H1 (cell line): ENCODE measurements at regions not wholly inside any gene's neighbourhood (a gene's known extent, or its start where the extent isn't known, plus 50 kb on each side); places are given as distances from the start of the nearest gene placed in this dataset.

Experiments used
- CTCF ChIA-PET: fragments of 300-600 bp; sonication (Branson Sonifier 250); formaldehyde crosslinking; loops from one replicate; lab custom pipeline; 2021; ENCODE audit not compliant: partially characterized antibody; lab: Charles Lee
- POLR2A ChIA-PET: fragments of 300-600 bp; sonication (Branson Sonifier 250); formaldehyde crosslinking; loops from one replicate; lab custom pipeline; 2021; ENCODE audit warnings: inconsistent platforms; ENCODE audit not compliant: partially characterized antibody; lab: Charles Lee
- DNase-seq, 2 experiments: peaks; one replicate each; pipeline versions ENCODE4 v3.0.0 to v3.0.0-alpha.2; 2010 to 2022; ENCODE audit warnings: low spot score in 2 of 2, low read depth in 1 of 2, mixed read lengths in 1 of 2
- FAIRE-seq: peaks from 2 replicates; lab custom pipeline; 2011; peaks lifted over from hg19 to GRCh38; lab: Jason Lieb, UNC
- H2AFZ ChIP-seq: 2 replicates; pipeline ENCODE4 v1.8.1; 2012; ENCODE audit warnings: low read length, inconsistent platforms
- H2AK5ac ChIP-seq: 2 replicates; pipeline ENCODE4 v1.6.1; 2013; ENCODE audit warnings: low read depth, low read length
- H2BK120ac ChIP-seq: replicated peaks from 2 replicates; pipeline ENCODE3; 2013; ENCODE audit warnings: low read depth, low read length, inconsistent platforms
- H2BK12ac ChIP-seq: 2 replicates; pipeline ENCODE4 v1.6.1; 2013; ENCODE audit warnings: low read depth, low read length
- H2BK15ac ChIP-seq: 2 replicates; pipeline ENCODE4 v1.6.1; 2013; ENCODE audit warnings: low read length
- H2BK20ac ChIP-seq: 2 replicates; pipeline ENCODE4 v1.6.1; 2013; ENCODE audit warnings: low read length
- H2BK5ac ChIP-seq: 2 replicates; pipeline ENCODE4 v1.6.1; 2013; ENCODE audit warnings: low read depth, low read length
- H3K14ac ChIP-seq: 2 replicates; pipeline ENCODE4 v1.6.1; 2013; ENCODE audit warnings: inconsistent platforms; ENCODE audit not compliant: insufficient read length
- H3K18ac ChIP-seq: 2 replicates; pipeline ENCODE4 v1.6.1; 2013; ENCODE audit warnings: low read length; ENCODE audit errors: extremely low read depth
- H3K23ac ChIP-seq: 2 replicates; pipeline ENCODE4 v1.6.1; 2013; ENCODE audit warnings: inconsistent platforms; ENCODE audit not compliant: insufficient read length
- H3K23me2 ChIP-seq: 2 replicates; pipeline ENCODE4 v1.6.1; 2013; ENCODE audit warnings: low read depth, low read length
- H3K27ac ChIP-seq: 2 replicates; pipeline ENCODE4 v1.6.1; 2011; ENCODE audit warnings: low read depth, low read length, inconsistent platforms
- H3K27me3 ChIP-seq, 4 experiments: replicated peaks in 1 of 4; 1 replicate in 1 of 4; 2 replicates in 3 of 4; pipeline versions ENCODE4 v1.6.1 to v1.8.1; 2011 to 2013; ENCODE audit warnings: low read length in 3 of 4, mild to moderate bottlenecking in 3 of 4, inconsistent platforms in 2 of 4, mixed read lengths in 2 of 4, moderate library complexity in 1 of 4; ENCODE audit not compliant: control insufficient read depth in 3 of 4, insufficient read depth in 3 of 4; ENCODE audit errors: extremely low read depth in 1 of 4
- H3K36me3 ChIP-seq, 4 experiments: 2 replicates each; pipeline versions ENCODE4 v1.6.1 to v1.8.1; 2011 to 2013; ENCODE audit warnings: mild to moderate bottlenecking in 4 of 4, low read length in 3 of 4, moderate library complexity in 2 of 4, control low read depth in 1 of 4, inconsistent platforms in 1 of 4; ENCODE audit not compliant: insufficient read depth in 4 of 4, control insufficient read depth in 2 of 4
- H3K4ac ChIP-seq: replicated peaks from 2 replicates; pipeline ENCODE3; 2013; ENCODE audit warnings: low read length, low read depth, mixed read lengths, inconsistent platforms; ENCODE audit not compliant: insufficient read length
- H3K4me1 ChIP-seq, 4 experiments: replicated peaks in 1 of 4; 1 replicate in 1 of 4; 2 replicates in 3 of 4; pipeline versions ENCODE4 v1.6.1 to v1.8.1; 2011 to 2013; ENCODE audit warnings: low read length in 3 of 4, inconsistent platforms in 2 of 4, mixed read lengths in 1 of 4; ENCODE audit not compliant: insufficient read depth in 4 of 4, control insufficient read depth in 3 of 4
- H3K4me2 ChIP-seq, 2 experiments: 2 replicates each; pipeline versions ENCODE4 v1.6.1 to v1.8.1; 2011 to 2013; ENCODE audit warnings: low read depth in 2 of 2, low read length in 2 of 2, control low read depth in 1 of 2, inconsistent platforms in 1 of 2, mild to moderate bottlenecking in 1 of 2; ENCODE audit not compliant: insufficient read depth in 1 of 2
- H3K4me3 ChIP-seq, 4 experiments: fragments of 200-600, 300-600 bp in 1 of 4; sonication (generic), shearing (Covaris generic), sonication (Bioruptor Twin) in 1 of 4; 2 replicates each; pipeline versions ENCODE4 v1.5.1 to v1.8.1; 2011 to 2016; ENCODE audit warnings: low read length in 4 of 4, low read depth in 3 of 4, control low read depth in 2 of 4, inconsistent platforms in 2 of 4, mild to moderate bottlenecking in 2 of 4, mixed read lengths in 1 of 4, moderate library complexity in 1 of 4; ENCODE audit not compliant: insufficient read depth in 2 of 4; ENCODE audit errors: extremely low read depth in 1 of 4
- H3K56ac ChIP-seq: replicated peaks from 2 replicates; pipeline ENCODE3; 2013; ENCODE audit warnings: low read depth, mild to moderate bottlenecking, mixed read lengths, low read length, inconsistent platforms; ENCODE audit not compliant: insufficient read length
- H3K79me1 ChIP-seq: 2 replicates; pipeline ENCODE4 v1.6.1; 2013; ENCODE audit warnings: low read depth, low read length, control low read depth
- H3K79me2 ChIP-seq, 2 experiments: 2 replicates each; pipeline versions ENCODE4 v1.6.1 to v1.8.1; 2012 to 2013; ENCODE audit warnings: low read length in 2 of 2, mild to moderate bottlenecking in 2 of 2, inconsistent platforms in 1 of 2; ENCODE audit not compliant: insufficient read depth in 2 of 2, control insufficient read depth in 1 of 2
- H3K9ac ChIP-seq, 4 experiments: replicated peaks in 1 of 4; 1 replicate in 1 of 4; 2 replicates in 3 of 4; pipeline versions ENCODE4 v1.6.1 to v1.8.1; 2011 to 2013; ENCODE audit warnings: low read depth in 3 of 4, low read length in 3 of 4, control low read depth in 2 of 4, mild to moderate bottlenecking in 2 of 4, moderate library complexity in 2 of 4, inconsistent platforms in 1 of 4; ENCODE audit errors: extremely low read depth in 1 of 4
- H3K9me3 ChIP-seq, 2 experiments: 2 replicates each; pipeline versions ENCODE4 v1.6.1 to v1.8.1; 2012 to 2013; ENCODE audit warnings: mild to moderate bottlenecking in 2 of 2, moderate library complexity in 2 of 2, control low read depth in 1 of 2, inconsistent platforms in 1 of 2, low read depth in 1 of 2, low read length in 1 of 2, mixed read lengths in 1 of 2; ENCODE audit not compliant: insufficient read depth in 2 of 2
- H4K20me1 ChIP-seq, 2 experiments: replicated peaks in 1 of 2; 2 replicates each; pipeline versions ENCODE3 to v1.8.1; 2011 to 2013; ENCODE audit warnings: inconsistent platforms in 2 of 2, low read length in 2 of 2, mild to moderate bottlenecking in 1 of 2; ENCODE audit not compliant: insufficient read depth in 2 of 2, control insufficient read depth in 1 of 2
- H4K5ac ChIP-seq: 2 replicates; pipeline ENCODE4 v1.6.1; 2013; ENCODE audit warnings: low read length, low read depth, mixed read lengths, inconsistent platforms; ENCODE audit not compliant: insufficient read length
- H4K8ac ChIP-seq: 2 replicates; pipeline ENCODE4 v1.8.0; 2013; ENCODE audit warnings: mild to moderate bottlenecking, moderate library complexity, low read length, inconsistent platforms; ENCODE audit not compliant: insufficient read depth; ENCODE audit errors: extremely low read depth
- H4K91ac ChIP-seq: replicated peaks from 2 replicates; pipeline ENCODE3; 2013; ENCODE audit warnings: low read length, mixed read lengths, inconsistent platforms; ENCODE audit not compliant: insufficient read length
- CBX5 ChIP-seq: fragments of 300-800, 300-1000 bp; sonication (generic); IDR thresholded peaks from 2 replicates; pipeline ENCODE4 v1.7.1; 2016; ENCODE audit warnings: antibody characterized with exemption, low read length, low read depth
- CBX8 ChIP-seq: fragments of 300-800, 300-1000 bp; sonication (generic); IDR thresholded peaks from 2 replicates; pipeline ENCODE4 v1.7.1; 2016; ENCODE audit warnings: low read depth, low read length, borderline replicate concordance
- CHD1 ChIP-seq: IDR thresholded peaks from 2 replicates; pipeline ENCODE4 v1.6.1; 2012; ENCODE audit warnings: low read depth, low read length, improper control_type of control experiment
- CTBP2 ChIP-seq: IDR thresholded peaks from 2 replicates; pipeline ENCODE4 v1.7.0; 2011; ENCODE audit warnings: borderline replicate concordance, mild to moderate bottlenecking, moderate library complexity, mixed read lengths, low read length; ENCODE audit not compliant: insufficient read depth, insufficient read length
- FOSL1 ChIP-seq: IDR thresholded peaks from 2 replicates; pipeline ENCODE4 v1.6.1; 2011; ENCODE audit warnings: mild to moderate bottlenecking, low read depth, low read length, moderate library complexity; ENCODE audit not compliant: insufficient read depth
- HDAC2 ChIP-seq, 2 experiments: fragments of 300-600 bp in 1 of 2; sonication (generic) in 1 of 2; IDR thresholded peaks; 2 replicates each; pipeline ENCODE4 v1.6.1; 2011 to 2012; ENCODE audit warnings: low read depth in 2 of 2, low read length in 2 of 2, mild to moderate bottlenecking in 2 of 2, moderate library complexity in 2 of 2, borderline replicate concordance in 1 of 2, inconsistent platforms in 1 of 2
- JUND ChIP-seq: IDR thresholded peaks from 2 replicates; pipeline ENCODE4 v1.6.1; 2011; ENCODE audit warnings: mild to moderate bottlenecking, improper control_type of control experiment, low read length
- KDM4A ChIP-seq: IDR thresholded peaks from one replicate; pipeline ENCODE4 v1.7.1; 2012; ENCODE audit warnings: low read depth, mild to moderate bottlenecking, moderate library complexity, low read length, inconsistent platforms; ENCODE audit not compliant: severe bottlenecking
- SAP30 ChIP-seq: fragments of 300-600 bp; sonication (generic); IDR thresholded peaks from 2 replicates; pipeline ENCODE4 v1.7.1; 2012; ENCODE audit warnings: low read length, moderate library complexity, mild to moderate bottlenecking, inconsistent platforms; ENCODE audit not compliant: insufficient read depth, insufficient replicate concordance
- SIN3A ChIP-seq, 2 experiments: IDR thresholded peaks in 1 of 2; conservative IDR thresholded peaks in 1 of 2; 2 replicates each; pipeline ENCODE4 v1.6.1; 2011 to 2012; ENCODE audit warnings: low read length in 2 of 2, improper control_type of control experiment in 1 of 2, low read depth in 1 of 2, mild to moderate bottlenecking in 1 of 2
- SP2 ChIP-seq: IDR thresholded peaks from 2 replicates; pipeline ENCODE4 v1.6.1; 2012; ENCODE audit warnings: mild to moderate bottlenecking, low read length, inconsistent platforms
- SP4 ChIP-seq: IDR thresholded peaks from 2 replicates; pipeline ENCODE4 v1.6.1; 2012; ENCODE audit warnings: low read length, inconsistent platforms
- SUZ12 ChIP-seq: fragments of 200-600 bp; sonication (generic); IDR thresholded peaks from 2 replicates; pipeline ENCODE4 v1.6.1; 2012; ENCODE audit warnings: mild to moderate bottlenecking, inconsistent platforms, low read length, moderate library complexity, mixed read lengths
- TEAD4 ChIP-seq: IDR thresholded peaks from 2 replicates; pipeline ENCODE4 v1.6.1; 2012; ENCODE audit warnings: low read depth, low read length, inconsistent platforms, mixed read lengths
- ZNF274 ChIP-seq: IDR thresholded peaks from 2 replicates; pipeline ENCODE4 v1.7.0; 2012; ENCODE audit warnings: low read length, borderline replicate concordance; ENCODE audit errors: extremely low read depth
- WGBS, 2 experiments: shearing (Covaris generic) in 1 of 2; methylation state at CpG; one replicate each; pipeline versions ENCODE4 v1.1.6 to v1.1.7; 2013 to 2015; ENCODE audit warnings: low lambda C conversion rate in 2 of 2, mixed read lengths in 2 of 2, inconsistent platforms in 1 of 2, low coverage in 1 of 2, missing lambda C conversion rate in 1 of 2; ENCODE audit not compliant: insufficient replicate concordance in 2 of 2, insufficient coverage in 1 of 2, insufficient read length in 1 of 2; ENCODE audit errors: extremely low coverage in 1 of 2, missing lambda C conversion rate in 1 of 2; 5-methylcytosine and 5-hydroxymethylcytosine counted together

- no peak overlapping the region for H3K4ac ChIP-seq
- H2BK20ac ChIP-seq = no peak overlapping the region
- no peak for DNase-seq
- H2BK120ac ChIP-seq = no peak overlapping the region
- H3K4me1 ChIP-seq = no peaks in the 10 kb centered on the region
- no peaks in the 10 kb centered on the region for H3K36me3 ChIP-seq
- H2BK15ac ChIP-seq = no peak overlapping the region
- H3K4me2 ChIP-seq = no peak overlapping the region
- FAIRE-seq = no peak
- no peak overlapping the region for H3K23ac ChIP-seq
- 93% methylated on average over 1 of the region's 1 CpG; no CpG with 5 or more reads in 1 of the 2 experiments for WGBS, 2 experiments
- no peak overlapping the region for H4K91ac ChIP-seq
- no peaks in the 10 kb centered on the region for H3K79me1 ChIP-seq
- no peak overlapping the region for H3K9ac ChIP-seq
- H4K20me1 ChIP-seq = no peaks in the 10 kb centered on the region
- no peak overlapping the region for H3K27ac ChIP-seq
- POLR2A ChIA-PET = no interaction called here
- H3K27me3 ChIP-seq = peaks cover 0 to 1% (median 0%) of the 10 kb centered on the region in 4 experiments; a peak in 1 of 7 replicates
- CTCF ChIA-PET = interaction anchor here (2.0 kb wide), 1 partner anchor 58 kb away, joined by 11 read pairs; no protein-coding TSS in a partner anchor
- H2BK5ac ChIP-seq = no peak overlapping the region
- no peak overlapping the region for H2AFZ ChIP-seq
- H3K79me2 ChIP-seq = no peaks in the 10 kb centered on the region
- no peak overlapping the region for H3K18ac ChIP-seq
- H2BK12ac ChIP-seq = no peak overlapping the region
- H4K5ac ChIP-seq = no peak overlapping the region
- H3K9me3 ChIP-seq = peaks cover 0 to 3% of the 10 kb centered on the region in 2 experiments; a peak in 1 of 4 replicates
- no peak overlapping the region for H3K56ac ChIP-seq
- no peak overlapping the region for H2AK5ac ChIP-seq
- H3K4me3 ChIP-seq = no peak overlapping the region
- no peak overlapping the region for H4K8ac ChIP-seq
- H3K23me2 ChIP-seq = no peaks in the 10 kb centered on the region
- no peak overlapping the region for H3K14ac ChIP-seq
- TF ChIP-seq SIN3A (conservative IDR thresholded peaks at IDR 0.05 in 1 of 2, IDR thresholded peaks at IDR 0.05 in 1 of 2; ENCODE audit: low read depth in 1 of 2, low read length in 2 of 2) (no peak), TEAD4 (no peak), ZNF274 (no peak), KDM4A (no peak), CBX8 (no peak), SAP30 (no peak), FOSL1 (no peak), SUZ12 (no peak), CTBP2 (no peak), CHD1 (no peak), SP2 (no peak), HDAC2 (IDR thresholded peaks at IDR 0.05; ENCODE audit: borderline replicate concordance in 1 of 2, low read depth in 2 of 2, low read length in 2 of 2) (no peak), JUND (no peak), CBX5 (no peak), SP4 (no peak)
These were observed 468.2 kb upstream of the CCDC196 start for GRCh38 chr14:66017927-66018326.
